ENCODE measurements at regions not wholly inside any gene's neighbourhood (a gene's known extent, or its start where the extent isn't known, plus 50 kb on each side); places are given as distances from the start of the nearest gene placed in this dataset.
"Not testable (repeated sequence)": the region's sequence is repeated elsewhere in the genome, so short reads cannot be mapped to it uniquely, and the experiment has no call there.

GRCh38 chr13:61575973-61576372, 160.3 kb upstream of the PCDH20 start:
- Histone ChIP-seq H3K4me2 (ENCODE audit: low read length) (no peak overlapping the region), H3K4me3 (ENCODE audit: low read length) (no peak overlapping the region), H3K4me1 (ENCODE audit: control insufficient read depth, insufficient read depth, low read length) (no peaks in the 10 kb centered on the region), H3K27me3 (ENCODE audit: control insufficient read depth, insufficient read depth, low read length) (no peaks in the 10 kb centered on the region), H3K9ac (ENCODE audit: low read depth, low read length) (no peak overlapping the region), H3K9me3 (replicated peaks; ENCODE audit: low read length) (no peaks in the 10 kb centered on the region), H3K36me3 (ENCODE audit: insufficient read depth, low read length) (no peaks in the 10 kb centered on the region)

- H3K9me3 ChIP-seq (replicated peaks; ENCODE audit: low read length): no peaks in the 10 kb centered on the region
- no peak overlapping the region for H3K4me2 ChIP-seq (ENCODE audit: low read length)
- H3K4me1 ChIP-seq (ENCODE audit: control insufficient read depth, insufficient read depth, low read length): no peaks in the 10 kb centered on the region
- no peak overlapping the region for H3K4me3 ChIP-seq (ENCODE audit: low read length)
- no peak overlapping the region for H3K9ac ChIP-seq (ENCODE audit: low read depth, low read length)
- H3K27me3 ChIP-seq (ENCODE audit: control insufficient read depth, insufficient read depth, low read length): no peaks in the 10 kb centered on the region
- no peaks in the 10 kb centered on the region for H3K36me3 ChIP-seq (ENCODE audit: insufficient read depth, low read length)
Measured at GRCh38 chr13:61563645-61564044, 148.0 kb upstream of the PCDH20 start.

- Histone ChIP-seq H3K4me2 (ENCODE audit: low read length) (no peak overlapping the region), H3K4me3 (ENCODE audit: low read length) (no peak overlapping the region), H3K4me1 (ENCODE audit: control insufficient read depth, insufficient read depth, low read length) (no peaks in the 10 kb centered on the region), H3K9me3 (replicated peaks; ENCODE audit: low read length) (peaks cover 5% of the 10 kb centered on the region), H3K27me3 (ENCODE audit: control insufficient read depth, insufficient read depth, low read length) (no peaks in the 10 kb centered on the region), H3K9ac (ENCODE audit: low read depth, low read length) (no peak overlapping the region), H3K36me3 (ENCODE audit: insufficient read depth, low read length) (no peaks in the 10 kb centered on the region)
Measured at GRCh38 chr13:61546911-61547310, 131.3 kb upstream of the PCDH20 start.

GRCh38 chr13:61546413-61546812, 130.8 kb upstream of the PCDH20 start:
- H3K4me1 ChIP-seq (ENCODE audit: control insufficient read depth, insufficient read depth, low read length): no peaks in the 10 kb centered on the region

GRCh38 chr13:61536433-61536832, 120.8 kb upstream of the PCDH20 start:
- no peak overlapping the region for H3K9ac ChIP-seq (ENCODE audit: low read depth, low read length)

More at GRCh38 chr13:61546413-61546812, 130.8 kb upstream of the PCDH20 start:
- H3K27me3 ChIP-seq (ENCODE audit: control insufficient read depth, insufficient read depth, low read length): no peaks in the 10 kb centered on the region
- H3K4me3 ChIP-seq (ENCODE audit: low read length): no peak overlapping the region
- H3K9me3 ChIP-seq (replicated peaks; ENCODE audit: low read length): peaks cover 5% of the 10 kb centered on the region
- no peak overlapping the region for H3K4me2 ChIP-seq (ENCODE audit: low read length)
- H3K9ac ChIP-seq (ENCODE audit: low read depth, low read length): no peak overlapping the region
- no peaks in the 10 kb centered on the region for H3K36me3 ChIP-seq (ENCODE audit: insufficient read depth, low read length)

GRCh38 chr13:61531383-61532065, 115.9 kb upstream of the PCDH20 start:
- H3K4me2 ChIP-seq (ENCODE audit: low read length): no peak overlapping the region
- no peak overlapping the region for H3K9ac ChIP-seq (ENCODE audit: low read depth, low read length)
- H3K4me3 ChIP-seq (ENCODE audit: low read length): no peak overlapping the region
- H3K27me3 ChIP-seq (ENCODE audit: control insufficient read depth, insufficient read depth, low read length): no peaks in the 10 kb centered on the region
- no peaks in the 10 kb centered on the region for H3K4me1 ChIP-seq (ENCODE audit: control insufficient read depth, insufficient read depth, low read length)
- no peaks in the 10 kb centered on the region for H3K36me3 ChIP-seq (ENCODE audit: insufficient read depth, low read length)
- H3K9me3 ChIP-seq (replicated peaks; ENCODE audit: low read length): peaks cover 5% of the 10 kb centered on the region

More at GRCh38 chr13:61536433-61536832, 120.8 kb upstream of the PCDH20 start:
- Histone ChIP-seq H3K27me3 (ENCODE audit: control insufficient read depth, insufficient read depth, low read length) (no peaks in the 10 kb centered on the region), H3K4me1 (ENCODE audit: control insufficient read depth, insufficient read depth, low read length) (no peaks in the 10 kb centered on the region), H3K36me3 (ENCODE audit: insufficient read depth, low read length) (no peaks in the 10 kb centered on the region), H3K4me3 (ENCODE audit: low read length) (no peak overlapping the region), H3K4me2 (ENCODE audit: low read length) (no peak overlapping the region), H3K9me3 (replicated peaks; ENCODE audit: low read length) (peaks cover 5% of the 10 kb centered on the region)

GRCh38 chr13:61519214-61519613, 103.6 kb upstream of the PCDH20 start:
- not testable (repeated sequence) for H3K9ac ChIP-seq (ENCODE audit: low read depth, low read length); H3K27me3 ChIP-seq (ENCODE audit: control insufficient read depth, insufficient read depth, low read length); H3K4me2 ChIP-seq (ENCODE audit: low read length); H3K9me3 ChIP-seq (replicated peaks; ENCODE audit: low read length); H3K4me1 ChIP-seq (ENCODE audit: control insufficient read depth, insufficient read depth, low read length); H3K4me3 ChIP-seq (ENCODE audit: low read length); H3K36me3 ChIP-seq (ENCODE audit: insufficient read depth, low read length)

- Histone ChIP-seq H3K9ac (ENCODE audit: low read depth, low read length) (no peak overlapping the region), H3K4me2 (ENCODE audit: low read length) (no peak overlapping the region), H3K9me3 (replicated peaks; ENCODE audit: low read length) (no peaks in the 10 kb centered on the region), H3K36me3 (ENCODE audit: insufficient read depth, low read length) (no peaks in the 10 kb centered on the region), H3K27me3 (ENCODE audit: control insufficient read depth, insufficient read depth, low read length) (no peaks in the 10 kb centered on the region), H3K4me1 (ENCODE audit: control insufficient read depth, insufficient read depth, low read length) (no peaks in the 10 kb centered on the region), H3K4me3 (ENCODE audit: low read length) (no peak overlapping the region)
Measured at GRCh38 chr13:61508936-61509335, 93.3 kb upstream of the PCDH20 start.

GRCh38 chr13:61500176-61500575, 84.5 kb upstream of the PCDH20 start:
- Histone ChIP-seq H3K9me3 (replicated peaks; ENCODE audit: low read length) (peaks cover 4% of the 10 kb centered on the region), H3K4me1 (ENCODE audit: control insufficient read depth, insufficient read depth, low read length) (no peaks in the 10 kb centered on the region), H3K4me3 (ENCODE audit: low read length) (no peak overlapping the region), H3K27me3 (ENCODE audit: control insufficient read depth, insufficient read depth, low read length) (no peaks in the 10 kb centered on the region), H3K36me3 (ENCODE audit: insufficient read depth, low read length) (no peaks in the 10 kb centered on the region), H3K4me2 (ENCODE audit: low read length) (no peak overlapping the region), H3K9ac (ENCODE audit: low read depth, low read length) (no peak overlapping the region)

GRCh38 chr13:61495648-61496047, 80.0 kb upstream of the PCDH20 start:
- no peak overlapping the region for H3K4me2 ChIP-seq (ENCODE audit: low read length)
- no peak overlapping the region for H3K9ac ChIP-seq (ENCODE audit: low read depth, low read length)
- no peaks in the 10 kb centered on the region for H3K9me3 ChIP-seq (replicated peaks; ENCODE audit: low read length)
- no peaks in the 10 kb centered on the region for H3K4me1 ChIP-seq (ENCODE audit: control insufficient read depth, insufficient read depth, low read length)
- no peaks in the 10 kb centered on the region for H3K36me3 ChIP-seq (ENCODE audit: insufficient read depth, low read length)
- H3K27me3 ChIP-seq (ENCODE audit: control insufficient read depth, insufficient read depth, low read length): no peaks in the 10 kb centered on the region
- H3K4me3 ChIP-seq (ENCODE audit: low read length): no peak overlapping the region

- not testable (repeated sequence) for H3K9me3 ChIP-seq (replicated peaks; ENCODE audit: low read length); H3K36me3 ChIP-seq (ENCODE audit: insufficient read depth, low read length); H3K4me2 ChIP-seq (ENCODE audit: low read length)
Measured at GRCh38 chr13:61493556-61493955, 77.9 kb upstream of the PCDH20 start.

GRCh38 chr13:61486496-61486895, 70.8 kb upstream of the PCDH20 start:
- Histone ChIP-seq H3K36me3 (ENCODE audit: insufficient read depth, low read length) (no peaks in the 10 kb centered on the region), H3K9me3 (replicated peaks; ENCODE audit: low read length) (peaks cover 4% of the 10 kb centered on the region), H3K9ac (ENCODE audit: low read depth, low read length) (no peak overlapping the region), H3K4me1 (ENCODE audit: control insufficient read depth, insufficient read depth, low read length) (no peaks in the 10 kb centered on the region), H3K4me2 (ENCODE audit: low read length) (no peak overlapping the region), H3K4me3 (ENCODE audit: low read length) (no peak overlapping the region), H3K27me3 (ENCODE audit: control insufficient read depth, insufficient read depth, low read length) (no peaks in the 10 kb centered on the region)

More at GRCh38 chr13:61493556-61493955, 77.9 kb upstream of the PCDH20 start:
- H3K4me3 ChIP-seq (ENCODE audit: low read length); H3K27me3 ChIP-seq (ENCODE audit: control insufficient read depth, insufficient read depth, low read length); H3K4me1 ChIP-seq (ENCODE audit: control insufficient read depth, insufficient read depth, low read length); H3K9ac ChIP-seq (ENCODE audit: low read depth, low read length): not testable (repeated sequence)

Measured in skeletal muscle satellite cell (primary cell).